Smooth muscle cell (in vitro differentiated cells): ENCODE measurements at regions not wholly inside any gene's neighbourhood (a gene's known extent, or its start where the extent isn't known, plus 50 kb on each side); places are given as distances from the start of the nearest gene placed in this dataset.

Experiments used
- DNase-seq: peaks from one replicate; lab custom pipeline; 2025; ENCODE audit not compliant: unreplicated experiment; lab: John Stamatoyannopoulos, UW
- H2AFZ ChIP-seq: fragments of 200-600 bp; sonication (generic); 2 replicates; pipeline ENCODE4 v1.6.0; 2016; ENCODE audit warnings: antibody characterized with exemption, low read depth, mild to moderate bottlenecking
- H3F3A ChIP-seq: fragments of 200-600 bp; sonication (generic); 2 replicates; pipeline ENCODE4 v1.6.0; 2017; ENCODE audit warnings: antibody characterized with exemption, low read depth
- H3K27ac ChIP-seq: fragments of 200-600 bp; sonication (generic); 2 replicates; pipeline ENCODE4 v1.5.1; 2016; ENCODE audit warnings: low read depth, mild to moderate bottlenecking
- H3K27me3 ChIP-seq: fragments of 200-600 bp; sonication (generic); 2 replicates; pipeline ENCODE4 v1.6.1; 2016; ENCODE audit warnings: low read depth, mild to moderate bottlenecking
- H3K36me3 ChIP-seq: fragments of 200-600 bp; sonication (generic); 2 replicates; pipeline ENCODE4 v1.5.1; 2016; ENCODE audit warnings: low read depth
- H3K4me1 ChIP-seq: fragments of 200-600 bp; sonication (generic); 2 replicates; pipeline ENCODE4 v1.5.1; 2016; ENCODE audit warnings: low read depth
- H3K4me2 ChIP-seq: fragments of 200-600 bp; sonication (generic); 2 replicates; pipeline ENCODE4 v1.6.0; 2016; ENCODE audit warnings: mild to moderate bottlenecking
- H3K4me3 ChIP-seq: fragments of 200-600 bp; sonication (generic); 2 replicates; pipeline ENCODE4 v1.5.1; 2016; ENCODE audit warnings: mild to moderate bottlenecking
- H3K79me2 ChIP-seq: fragments of 200-600 bp; sonication (generic); 2 replicates; pipeline ENCODE4 v1.6.0; 2016; ENCODE audit warnings: low read depth, mild to moderate bottlenecking
- H3K9ac ChIP-seq: fragments of 200-600 bp; sonication (generic); 2 replicates; pipeline ENCODE4 v1.6.0; 2016; ENCODE audit warnings: low read depth
- H3K9me3 ChIP-seq: fragments of 200-600 bp; sonication (generic); replicated peaks from 2 replicates; pipeline ENCODE4 v1.5.1; 2016; ENCODE audit warnings: low read depth
- H4K20me1 ChIP-seq: fragments of 200-600 bp; sonication (generic); 2 replicates; pipeline ENCODE4 v1.6.0; 2016; ENCODE audit warnings: low read depth
- WGBS: methylation state at CpG from one replicate; pipeline ENCODE4 v1.1.7; 2016; ENCODE audit warnings: low lambda C conversion rate; 5-methylcytosine and 5-hydroxymethylcytosine counted together
- TF ChIP-seq, protein P1 (sequence below): fragments of 200-600 bp; sonication (generic); IDR thresholded peaks from 2 replicates; pipeline ENCODE4 v1.5.1; 2017; ENCODE audit warnings: borderline replicate concordance, mild to moderate bottlenecking, antibody characterized with exemption; ENCODE audit not compliant: insufficient read depth, poor library complexity, severe bottlenecking

DNA sequence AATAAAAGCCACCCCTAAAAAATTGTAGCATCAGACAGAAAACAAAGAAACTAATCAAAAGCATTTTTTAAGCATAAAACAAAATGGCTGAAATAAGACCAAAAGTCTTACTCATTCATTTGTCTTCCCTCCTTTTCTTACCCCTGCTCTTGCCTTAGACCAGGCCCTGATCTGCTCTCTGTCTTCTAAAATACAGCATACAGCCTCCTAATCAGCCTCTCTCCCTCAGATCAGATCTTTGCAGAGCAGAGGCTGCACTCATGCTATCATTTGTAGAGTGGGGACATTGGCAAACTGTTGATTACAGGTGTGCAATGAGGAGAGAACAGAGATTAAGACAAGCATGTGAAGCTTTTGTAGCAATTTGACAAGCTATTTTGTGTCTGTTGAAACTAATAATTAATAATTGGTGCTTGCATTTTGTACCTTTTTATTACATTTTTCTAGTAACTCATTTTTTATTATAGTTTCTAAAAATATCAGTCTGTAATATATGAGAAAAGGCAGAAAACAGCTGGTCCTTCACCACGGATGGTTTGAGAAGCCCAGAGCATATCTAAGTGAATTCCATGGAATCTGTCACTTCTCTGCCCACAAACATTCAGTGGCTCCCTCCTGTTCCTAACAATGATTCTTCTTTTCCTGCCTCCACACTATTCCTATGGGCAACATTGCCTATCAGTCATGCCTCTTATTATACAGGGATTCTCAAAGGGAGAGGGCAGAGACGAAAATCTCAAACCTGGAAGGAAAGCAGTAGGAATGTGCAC is 286.2 kb upstream of the STT3B start:
- TF ChIP-seq, protein P1, sequence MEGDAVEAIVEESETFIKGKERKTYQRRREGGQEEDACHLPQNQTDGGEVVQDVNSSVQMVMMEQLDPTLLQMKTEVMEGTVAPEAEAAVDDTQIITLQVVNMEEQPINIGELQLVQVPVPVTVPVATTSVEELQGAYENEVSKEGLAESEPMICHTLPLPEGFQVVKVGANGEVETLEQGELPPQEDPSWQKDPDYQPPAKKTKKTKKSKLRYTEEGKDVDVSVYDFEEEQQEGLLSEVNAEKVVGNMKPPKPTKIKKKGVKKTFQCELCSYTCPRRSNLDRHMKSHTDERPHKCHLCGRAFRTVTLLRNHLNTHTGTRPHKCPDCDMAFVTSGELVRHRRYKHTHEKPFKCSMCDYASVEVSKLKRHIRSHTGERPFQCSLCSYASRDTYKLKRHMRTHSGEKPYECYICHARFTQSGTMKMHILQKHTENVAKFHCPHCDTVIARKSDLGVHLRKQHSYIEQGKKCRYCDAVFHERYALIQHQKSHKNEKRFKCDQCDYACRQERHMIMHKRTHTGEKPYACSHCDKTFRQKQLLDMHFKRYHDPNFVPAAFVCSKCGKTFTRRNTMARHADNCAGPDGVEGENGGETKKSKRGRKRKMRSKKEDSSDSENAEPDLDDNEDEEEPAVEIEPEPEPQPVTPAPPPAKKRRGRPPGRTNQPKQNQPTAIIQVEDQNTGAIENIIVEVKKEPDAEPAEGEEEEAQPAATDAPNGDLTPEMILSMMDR, result no peak
- Histone ChIP-seq H3K4me3 (no peak overlapping the region), H3K36me3 (no peaks in the 10 kb centered on the region), H4K20me1 (no peaks in the 10 kb centered on the region), H3K4me2 (no peak overlapping the region), H3K79me2 (no peaks in the 10 kb centered on the region), H3K9ac (no peak overlapping the region), H2AFZ (peak overlapping the region; percentile 7), H3K27ac (no peak overlapping the region), H3K27me3 (no peaks in the 10 kb centered on the region), H3K4me1 (no peaks in the 10 kb centered on the region), H3K9me3 (no peaks in the 10 kb centered on the region), H3F3A (no peaks in the 10 kb centered on the region)
- 49% methylated on average over 2 of the region's 2 CpGs for WGBS
- no peak for DNase-seq

DNA sequence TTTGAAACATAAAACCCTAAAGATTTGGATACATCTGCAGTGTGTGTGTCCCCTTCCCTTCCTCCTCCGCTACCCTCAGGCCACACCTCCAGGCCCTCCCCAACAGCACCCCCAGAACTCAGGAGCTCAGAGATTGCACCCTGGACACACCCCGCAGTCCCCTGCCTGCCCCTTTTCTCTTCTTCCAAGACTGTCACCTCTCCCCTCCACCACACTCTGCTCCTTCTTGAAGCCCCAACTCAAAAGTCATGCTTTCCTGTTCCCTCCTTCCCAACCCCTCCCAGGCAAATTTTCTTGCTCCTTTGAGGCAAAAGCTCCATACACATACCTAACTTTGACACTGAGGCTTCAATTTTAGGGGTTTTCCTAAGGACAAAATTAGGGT is 285.7 kb upstream of the STT3B start:
- Histone ChIP-seq H2AFZ (no peak overlapping the region), H3K4me1 (no peaks in the 10 kb centered on the region), H4K20me1 (no peaks in the 10 kb centered on the region), H3K36me3 (no peaks in the 10 kb centered on the region), H3F3A (no peaks in the 10 kb centered on the region), H3K79me2 (no peaks in the 10 kb centered on the region), H3K9me3 (no peaks in the 10 kb centered on the region), H3K27me3 (no peaks in the 10 kb centered on the region), H3K27ac (no peak overlapping the region), H3K9ac (no peak overlapping the region), H3K4me3 (no peak overlapping the region), H3K4me2 (no peak overlapping the region)
- TF ChIP-seq, protein P1, result no peak
- DNase-seq, result no peak
- WGBS, result 95% methylated on average over 2 of the region's 2 CpGs

DNA sequence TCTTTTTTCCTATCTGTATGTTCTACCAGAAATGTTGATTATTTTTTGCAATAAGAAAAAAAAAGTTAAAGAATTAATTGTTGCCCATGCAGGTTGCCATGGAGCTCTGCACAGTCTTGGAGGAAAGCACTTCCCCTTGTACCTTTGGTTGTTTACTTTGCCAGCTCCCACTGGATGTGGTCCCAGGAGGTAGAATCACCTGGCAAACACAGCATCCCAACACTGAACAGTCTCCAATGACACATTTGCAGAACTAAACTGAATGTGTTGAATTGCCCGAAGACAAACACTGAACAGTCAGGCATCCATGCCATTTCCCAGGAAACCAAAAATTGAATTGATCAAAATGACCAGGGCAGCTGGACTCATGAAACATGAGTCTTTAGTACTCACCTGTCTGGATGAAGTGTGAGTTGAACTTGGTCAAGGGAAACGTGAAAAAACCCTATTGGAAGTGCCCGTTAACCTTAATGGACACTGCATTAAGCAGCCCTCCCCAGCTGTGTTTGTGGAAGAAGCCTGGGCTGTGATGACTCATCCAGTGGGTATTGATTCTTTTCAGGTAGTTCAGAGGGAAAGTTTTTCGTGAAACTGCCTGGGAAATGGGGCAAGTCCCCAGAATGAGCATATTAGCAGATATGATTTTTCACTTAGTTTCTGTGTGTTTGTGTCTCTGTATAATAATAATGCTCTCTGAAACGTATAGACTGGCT is 284.7 kb upstream of the STT3B start:
- no peak for DNase-seq
- Histone ChIP-seq H3F3A (no peaks in the 10 kb centered on the region), H4K20me1 (no peaks in the 10 kb centered on the region), H3K9ac (no peak overlapping the region), H3K27me3 (no peaks in the 10 kb centered on the region), H3K4me2 (no peak overlapping the region), H3K4me3 (no peak overlapping the region), H2AFZ (no peak overlapping the region), H3K27ac (no peak overlapping the region), H3K9me3 (no peaks in the 10 kb centered on the region), H3K36me3 (no peaks in the 10 kb centered on the region), H3K4me1 (no peaks in the 10 kb centered on the region), H3K79me2 (no peaks in the 10 kb centered on the region)
- WGBS, result 38% methylated on average over 5 of the region's 5 CpGs
- TF ChIP-seq, protein P1, result no peak

DNA sequence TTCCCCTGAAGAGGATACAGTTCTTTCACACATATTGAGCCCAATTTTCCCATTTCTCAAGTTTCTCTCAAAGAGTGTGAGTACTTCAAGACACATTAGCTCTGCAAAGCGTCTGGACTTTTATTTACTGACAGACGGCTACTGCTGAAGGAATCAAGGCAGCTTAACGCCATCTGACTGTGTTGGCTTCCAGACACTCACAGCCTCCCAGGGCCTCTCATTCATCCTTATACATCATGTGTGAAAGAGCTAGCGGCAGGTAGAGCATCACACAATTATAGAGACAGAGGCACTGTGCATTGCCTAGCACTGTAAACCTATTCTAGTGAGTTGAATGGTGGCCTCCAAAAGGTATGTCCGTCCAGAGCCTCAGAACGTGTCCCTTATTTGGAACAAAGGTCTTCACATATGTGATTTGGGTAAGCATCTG is 284.1 kb upstream of the STT3B start:
- 51% methylated on average over 6 of the region's 6 CpGs for WGBS
- no peaks in the 10 kb centered on the region for H3K79me2 ChIP-seq
- H3K36me3 ChIP-seq, result no peaks in the 10 kb centered on the region
- no peaks in the 10 kb centered on the region for H3K27me3 ChIP-seq
- H4K20me1 ChIP-seq, result no peaks in the 10 kb centered on the region
- H3F3A ChIP-seq, result no peaks in the 10 kb centered on the region
- no peak overlapping the region for H3K9ac ChIP-seq
- no peak overlapping the region for H3K4me3 ChIP-seq
- DNase-seq, result no peak
- no peak overlapping the region for H2AFZ ChIP-seq
- no peaks in the 10 kb centered on the region for H3K9me3 ChIP-seq
- H3K4me2 ChIP-seq, result no peak overlapping the region
- no peak overlapping the region for H3K27ac ChIP-seq
- no peaks in the 10 kb centered on the region for H3K4me1 ChIP-seq
- TF ChIP-seq, protein P1, result no peak
